ENCODE measurements at regions not wholly inside any gene's neighbourhood (a gene's known extent, or its start where the extent isn't known, plus 50 kb on each side); places are given as distances from the start of the nearest gene placed in this dataset.

DNA sequence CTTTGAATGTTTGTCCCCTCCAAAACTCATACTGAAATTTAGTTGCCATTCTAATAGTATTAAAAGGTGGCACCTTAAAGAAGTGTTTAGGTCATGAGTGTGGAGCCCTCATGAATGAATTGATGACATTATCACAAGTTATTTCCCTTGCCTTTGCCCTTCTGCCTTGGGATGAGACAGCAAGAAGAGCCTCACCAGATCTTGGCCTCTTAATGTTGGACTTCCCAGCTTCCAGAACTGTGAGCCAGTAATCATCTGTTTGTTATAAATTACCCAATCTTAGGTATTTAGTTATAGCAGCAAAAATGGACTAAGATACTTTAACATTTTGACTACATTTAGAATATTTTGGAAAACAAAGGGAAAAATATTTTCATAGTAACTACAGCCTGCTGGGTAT lies 371.0 kb downstream of the JRKL start:
- TF ChIP-seq, protein P1, sequence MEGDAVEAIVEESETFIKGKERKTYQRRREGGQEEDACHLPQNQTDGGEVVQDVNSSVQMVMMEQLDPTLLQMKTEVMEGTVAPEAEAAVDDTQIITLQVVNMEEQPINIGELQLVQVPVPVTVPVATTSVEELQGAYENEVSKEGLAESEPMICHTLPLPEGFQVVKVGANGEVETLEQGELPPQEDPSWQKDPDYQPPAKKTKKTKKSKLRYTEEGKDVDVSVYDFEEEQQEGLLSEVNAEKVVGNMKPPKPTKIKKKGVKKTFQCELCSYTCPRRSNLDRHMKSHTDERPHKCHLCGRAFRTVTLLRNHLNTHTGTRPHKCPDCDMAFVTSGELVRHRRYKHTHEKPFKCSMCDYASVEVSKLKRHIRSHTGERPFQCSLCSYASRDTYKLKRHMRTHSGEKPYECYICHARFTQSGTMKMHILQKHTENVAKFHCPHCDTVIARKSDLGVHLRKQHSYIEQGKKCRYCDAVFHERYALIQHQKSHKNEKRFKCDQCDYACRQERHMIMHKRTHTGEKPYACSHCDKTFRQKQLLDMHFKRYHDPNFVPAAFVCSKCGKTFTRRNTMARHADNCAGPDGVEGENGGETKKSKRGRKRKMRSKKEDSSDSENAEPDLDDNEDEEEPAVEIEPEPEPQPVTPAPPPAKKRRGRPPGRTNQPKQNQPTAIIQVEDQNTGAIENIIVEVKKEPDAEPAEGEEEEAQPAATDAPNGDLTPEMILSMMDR (IDR thresholded peaks at IDR 0.05): no peak
- no peak for TF ChIP-seq EZH2 (IDR thresholded peaks at IDR 0.05; ENCODE audit: borderline replicate concordance, insufficient read depth, low read depth, low read length, poor library complexity, severe bottlenecking)
